Activated CD8-positive, alpha-beta memory T cell treated with anti-CD3 and anti-CD28 coated beads for 24 hours (primary cell): ENCODE measurements at regions not wholly inside any gene's neighbourhood (a gene's known extent, or its start where the extent isn't known, plus 50 kb on each side); places are given as distances from the start of the nearest gene placed in this dataset.
"Not testable (repeated sequence)": the region's sequence is repeated elsewhere in the genome, so short reads cannot be mapped to it uniquely, and the experiment has no call there.

Experiments
- DNase-seq: peaks from one replicate; pipeline ENCODE4 v3.0.0-alpha.2; 2020

DNA sequence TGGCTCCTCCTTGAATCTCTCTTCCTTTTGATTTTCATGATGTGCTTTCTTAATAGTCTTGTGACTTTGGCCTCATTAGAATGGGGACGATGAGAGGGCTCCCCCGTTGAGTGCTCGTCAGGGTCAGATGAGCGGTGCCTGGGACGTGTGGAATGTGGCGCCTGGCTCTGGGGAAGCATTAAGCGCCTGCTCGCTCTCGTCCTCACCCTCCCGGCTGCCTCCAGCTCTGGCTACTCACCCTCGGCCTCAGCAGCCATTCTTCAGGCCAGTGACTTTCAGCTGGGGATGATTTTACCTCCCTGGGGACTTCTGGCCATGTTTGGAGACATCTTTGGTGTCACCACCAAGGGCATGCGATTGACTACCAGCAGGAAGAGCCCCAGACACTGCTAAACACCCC, 69.7 kb downstream of the RPS6KA4 start:
- no peak for DNase-seq

DNA sequence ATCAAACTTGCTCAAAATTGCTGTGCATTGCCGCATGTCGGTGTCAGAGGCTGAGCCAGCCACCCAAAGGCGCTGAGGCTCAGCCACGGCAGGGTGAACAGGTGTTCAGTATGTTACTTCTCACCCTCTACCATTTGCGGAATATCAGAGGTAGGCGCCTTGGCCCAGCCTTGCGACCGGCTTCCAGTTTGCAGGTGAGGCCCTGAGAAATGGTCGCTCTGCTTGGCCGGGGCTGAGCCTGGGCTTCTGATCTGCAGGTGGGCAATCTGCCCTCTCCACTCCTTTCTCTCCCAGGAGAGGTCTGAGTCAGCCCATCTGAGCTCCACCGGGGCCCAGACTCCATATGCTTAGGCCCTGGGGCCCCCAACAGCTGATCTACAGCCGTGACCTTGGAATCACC, 71.0 kb downstream of the RPS6KA4 start:
- DNase-seq: no peak

DNA sequence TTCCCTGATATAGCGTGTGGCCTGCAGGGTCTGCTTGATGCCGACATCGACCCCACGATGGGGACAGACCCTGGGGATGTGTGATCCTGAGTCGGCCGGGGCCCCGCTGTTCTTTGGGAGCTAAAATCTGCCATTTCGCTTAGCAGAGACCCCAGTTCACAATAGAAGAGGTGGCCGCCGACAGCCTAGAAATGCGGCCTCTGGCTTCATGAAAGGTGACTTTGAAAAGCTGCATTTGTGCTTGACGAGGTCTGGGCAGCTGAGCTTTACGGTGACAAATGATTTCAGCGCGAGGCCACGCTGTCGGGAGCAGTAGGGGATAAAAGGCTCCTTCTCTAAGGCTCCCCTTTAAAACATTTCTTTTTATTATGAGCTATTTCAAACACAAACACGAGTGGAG, 71.7 kb downstream of the RPS6KA4 start:
- no peak for DNase-seq

DNA sequence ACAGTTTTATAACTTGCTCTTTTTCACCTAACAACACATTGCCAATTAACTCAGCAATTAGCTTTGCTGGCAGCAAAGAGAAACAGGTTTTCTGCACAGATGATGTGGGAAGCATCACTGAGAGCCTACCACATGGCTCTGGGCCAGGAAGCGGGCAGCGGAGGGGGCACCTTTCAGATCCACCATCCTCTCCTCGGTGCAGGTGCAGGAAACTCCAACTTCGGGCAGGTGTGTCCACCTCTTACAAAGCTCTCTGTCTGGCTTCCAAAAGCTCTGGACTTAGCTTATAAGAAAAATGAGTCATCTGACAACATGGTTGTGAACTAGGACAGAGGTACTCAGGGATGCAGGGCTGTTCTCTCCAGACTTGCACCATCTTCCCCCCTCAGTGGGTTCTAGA, 77.0 kb downstream of the RPS6KA4 start:
- no peak for DNase-seq

DNA sequence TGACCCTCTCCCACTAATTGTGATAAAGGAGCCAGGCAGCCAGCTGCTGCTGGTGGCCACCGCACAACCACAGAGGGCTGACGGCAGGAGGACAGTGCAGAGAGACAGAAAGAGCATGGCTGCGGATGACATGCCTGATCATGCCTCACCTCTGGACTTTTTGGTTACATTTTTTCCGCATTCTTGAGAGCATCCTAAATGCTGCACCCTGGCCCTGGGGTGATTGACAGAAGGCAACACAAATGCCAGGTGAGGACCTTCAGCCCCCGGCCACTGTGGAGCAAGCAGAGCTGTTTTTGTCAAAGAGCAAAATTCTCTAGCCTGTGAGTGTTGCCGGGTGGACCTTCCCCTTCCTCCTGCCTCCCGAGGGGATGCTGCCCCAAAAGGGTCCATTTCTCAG, 78.5 kb downstream of the RPS6KA4 start:
- DNase-seq: no peak

DNA sequence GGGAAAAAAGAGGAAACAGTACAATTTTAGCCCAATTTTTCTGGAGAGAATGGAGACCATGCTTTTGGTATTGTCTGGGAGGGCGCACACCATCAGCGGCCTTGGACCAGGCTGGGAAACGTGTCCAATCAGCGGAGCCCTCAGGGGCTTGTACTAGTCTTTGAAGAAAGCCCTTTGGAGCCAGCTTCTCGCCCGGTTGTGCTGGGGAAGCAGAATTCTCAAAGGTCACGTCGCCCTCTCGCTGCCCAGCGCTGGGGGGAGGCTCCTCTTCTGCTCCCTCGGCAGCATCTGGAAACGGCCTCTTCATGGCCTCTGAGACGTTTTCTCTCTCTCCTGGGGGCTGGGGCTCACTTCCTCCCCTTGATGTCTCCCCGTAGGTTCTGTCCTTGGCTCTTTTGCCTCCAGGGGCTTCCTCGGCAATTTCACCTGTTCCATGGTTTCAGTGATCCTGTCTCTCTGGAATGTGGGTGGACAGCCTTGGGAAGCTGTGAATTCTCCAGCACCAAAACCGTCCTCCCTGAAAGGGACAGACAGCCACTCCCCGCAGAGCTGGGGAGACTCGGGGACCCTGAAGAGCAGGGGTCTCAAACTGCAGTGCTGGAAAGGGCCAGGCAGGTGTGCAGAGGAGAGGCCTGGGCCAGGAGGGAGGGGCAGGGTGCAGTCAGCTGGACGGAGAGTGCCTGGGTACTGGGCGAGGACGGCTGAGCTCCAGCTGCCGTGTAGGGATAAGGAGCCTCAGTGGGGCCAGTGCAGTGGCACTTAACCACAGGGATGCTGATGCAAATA, 80.2 kb downstream of the RPS6KA4 start:
- DNase-seq: no peak

DNA sequence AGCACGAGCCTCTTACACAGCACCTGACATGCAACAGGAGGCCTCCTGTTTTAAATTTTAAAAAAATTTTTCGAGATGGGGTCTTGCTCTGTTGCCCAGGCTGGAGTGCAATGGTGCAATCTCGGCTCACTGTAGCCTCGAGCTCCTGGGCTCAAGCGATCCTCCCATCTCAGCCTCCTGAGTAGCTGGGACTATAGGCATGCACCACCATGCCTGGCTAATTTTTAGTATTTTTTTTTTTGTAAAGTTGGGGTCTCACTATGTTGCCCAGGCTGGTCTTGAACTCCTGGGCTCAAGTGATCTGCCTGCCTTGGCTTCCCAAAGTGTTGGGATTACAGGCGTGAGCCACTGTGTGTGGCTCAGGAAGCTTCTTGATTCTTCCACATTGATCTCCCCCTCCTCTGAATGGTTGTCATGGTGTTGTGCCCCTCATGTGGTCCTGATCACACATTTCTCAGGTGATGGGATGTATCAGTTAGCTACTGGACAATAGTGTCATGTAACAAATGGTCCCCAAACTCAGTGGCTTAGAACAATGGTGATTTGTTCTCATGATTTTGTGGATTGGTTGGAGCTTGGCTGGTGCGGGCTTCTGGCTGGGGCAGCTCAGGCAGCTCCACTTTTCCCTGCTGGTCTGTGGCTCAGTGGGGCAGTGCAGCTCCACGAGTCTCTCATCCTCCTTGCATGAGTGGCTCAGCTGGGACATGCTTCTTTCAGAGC, 81.0 kb downstream of the RPS6KA4 start:
- not testable (repeated sequence) for DNase-seq

DNA sequence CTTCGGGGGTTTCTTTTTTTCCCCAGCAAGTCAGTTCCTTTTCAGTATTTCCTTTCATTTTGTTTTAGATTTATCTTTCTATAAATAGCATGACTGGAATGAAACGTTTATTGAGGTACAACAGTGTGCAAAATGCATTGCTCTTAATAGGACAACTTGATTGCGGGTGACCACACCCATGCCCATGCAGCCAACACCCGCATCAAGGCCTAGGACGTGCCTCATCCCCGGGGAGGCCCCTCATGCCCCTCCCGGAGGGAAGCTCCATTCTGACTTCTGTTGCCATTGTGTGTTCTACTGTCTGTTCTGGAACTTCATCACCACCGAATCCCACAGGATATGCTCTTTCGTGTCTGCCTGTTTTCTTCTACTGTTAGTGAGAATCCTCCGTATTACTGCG, 82.2 kb downstream of the RPS6KA4 start:
- DNase-seq: no peak

DNA sequence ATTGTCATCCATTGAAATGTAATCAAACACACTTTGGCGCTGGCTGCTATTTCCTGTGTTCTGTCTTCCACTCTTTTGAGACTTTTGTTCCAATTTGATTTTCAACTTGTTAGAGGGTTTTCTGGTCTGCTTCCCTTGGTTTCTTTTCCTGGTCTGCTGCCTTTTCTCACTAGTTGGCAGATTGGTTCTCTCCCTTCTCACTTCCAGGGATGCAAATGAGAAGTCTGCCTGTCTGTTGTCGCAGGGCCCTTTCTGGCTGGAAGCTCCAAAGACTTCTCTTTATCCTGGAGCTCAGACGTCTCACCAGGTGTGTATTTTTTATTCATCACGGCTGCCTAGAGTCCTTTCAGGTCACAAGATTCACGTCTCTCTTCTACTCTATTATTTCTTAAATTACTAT, 84.0 kb downstream of the RPS6KA4 start:
- no peak for DNase-seq

DNA sequence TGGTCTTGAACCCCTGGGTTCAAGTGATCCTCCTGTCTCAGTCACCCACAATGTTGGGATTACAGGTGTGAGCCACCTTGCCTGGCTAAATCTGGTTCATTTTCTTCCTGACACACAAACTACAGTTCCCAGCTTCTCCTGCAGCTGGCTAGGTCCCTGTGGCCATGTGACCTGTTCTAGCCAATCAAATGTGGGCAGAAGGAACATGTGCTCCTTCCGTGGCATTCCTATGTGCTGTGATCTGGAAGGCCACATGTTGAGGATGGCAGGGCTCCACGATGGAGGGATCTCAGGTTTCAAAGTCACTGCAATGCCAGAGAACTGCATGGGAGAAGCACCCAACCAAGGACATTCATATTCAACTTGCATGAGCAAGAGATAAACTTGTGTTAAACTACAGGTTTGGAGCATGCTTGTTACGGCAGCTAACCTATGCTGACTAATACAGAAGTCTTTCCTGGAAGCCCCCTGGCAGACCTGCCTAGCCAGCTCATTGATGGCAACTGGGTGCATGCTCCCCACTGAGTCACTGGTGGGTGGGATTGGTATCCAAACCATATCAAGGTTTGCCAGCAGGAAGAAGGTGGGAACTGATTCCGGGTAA, 86.0 kb downstream of the RPS6KA4 start:
- DNase-seq: no peak

DNA sequence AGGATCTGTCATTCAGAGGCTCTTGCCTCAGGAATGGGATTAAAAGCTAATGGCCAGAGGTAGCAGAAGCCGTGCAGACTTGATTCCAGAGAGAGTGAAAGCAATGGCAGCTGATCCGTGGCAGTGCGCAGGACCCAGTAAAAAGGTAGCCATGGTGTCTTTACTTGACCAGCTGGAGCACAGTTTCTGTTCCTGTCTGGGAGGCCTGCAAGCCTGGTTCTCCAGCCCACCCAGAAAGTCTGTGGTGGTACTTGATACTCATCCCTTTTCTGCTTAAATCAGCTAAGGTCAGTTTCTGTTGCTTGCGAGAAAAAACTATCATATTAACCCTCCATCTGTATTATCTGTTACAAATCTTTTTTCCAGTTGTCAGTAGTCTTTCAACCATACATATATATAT, 86.7 kb downstream of the RPS6KA4 start:
- no peak for DNase-seq

DNA sequence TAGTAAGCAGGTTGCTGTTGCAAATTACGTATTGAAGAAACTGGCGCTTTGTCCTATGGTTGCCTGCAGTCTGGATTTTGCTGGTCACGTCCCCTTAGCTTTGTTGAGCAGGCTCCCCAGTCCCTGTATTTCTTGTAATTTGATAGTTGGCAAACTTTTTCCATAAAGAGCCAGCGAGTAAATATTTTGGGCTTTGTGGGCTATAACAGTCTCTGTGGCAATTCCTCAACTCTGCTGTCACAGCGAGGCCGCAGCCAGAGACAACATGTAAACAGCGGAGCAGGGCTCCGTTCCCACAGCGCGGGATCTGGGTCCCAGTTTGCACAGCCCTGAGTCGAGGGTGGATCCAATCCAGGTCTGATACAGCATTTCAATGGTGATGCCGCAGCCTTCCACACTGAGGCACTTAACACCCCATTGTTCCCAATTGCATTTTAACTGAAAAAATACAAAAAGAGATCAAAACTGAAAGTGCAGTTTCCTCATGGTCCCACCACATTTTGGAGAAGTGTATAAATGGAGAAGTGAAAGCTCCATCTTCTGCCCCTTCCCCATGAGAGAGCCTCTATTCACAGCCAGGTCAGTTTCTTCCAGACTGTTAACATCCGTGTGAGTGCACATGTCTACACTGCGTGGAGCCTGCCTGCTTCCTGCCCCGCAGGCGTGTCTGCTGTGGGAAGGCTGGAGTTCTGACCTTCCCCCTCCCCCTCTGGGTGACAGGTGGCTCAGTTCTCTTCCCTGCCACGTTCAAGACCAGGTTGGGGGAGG, 89.1 kb downstream of the RPS6KA4 start:
- no peak for DNase-seq

DNA sequence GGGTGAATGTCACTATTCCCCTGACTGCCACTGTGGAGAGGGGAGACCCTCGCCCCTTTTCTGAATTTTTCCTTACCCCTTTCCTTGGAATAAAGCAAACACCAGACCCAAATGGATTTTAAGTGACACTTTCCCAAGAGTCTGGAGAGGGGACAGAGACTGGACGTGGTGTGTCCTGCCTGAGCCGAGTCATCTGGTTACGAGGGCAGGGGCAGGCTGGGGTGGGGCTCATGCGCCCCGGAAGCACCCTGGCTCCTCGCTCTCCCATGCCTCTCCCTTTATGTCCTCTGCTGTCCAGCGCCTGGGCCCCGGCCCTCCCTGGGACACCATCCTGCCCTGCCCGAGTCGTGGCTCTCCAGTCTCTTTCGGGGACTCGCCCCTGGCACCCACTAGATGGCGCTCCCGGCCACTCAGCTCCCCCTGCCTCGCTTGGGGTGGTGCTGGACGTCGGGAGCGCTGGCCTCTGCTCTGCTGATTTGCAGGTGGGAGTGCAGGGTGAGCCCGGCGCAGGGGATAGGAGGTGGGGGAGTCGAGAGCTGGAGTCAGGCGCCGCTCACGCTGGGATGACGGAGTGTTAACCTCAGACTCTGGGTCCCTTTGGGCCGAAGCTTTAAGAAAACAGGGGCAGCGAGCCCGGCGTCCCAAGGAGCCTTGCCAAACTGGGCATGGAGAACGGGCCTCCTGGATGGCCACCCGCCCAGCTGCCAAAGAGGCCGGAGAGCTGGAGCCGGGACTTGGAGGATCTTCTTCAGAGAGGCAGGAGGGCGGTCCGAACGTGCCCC, 89.8 kb downstream of the RPS6KA4 start:
- DNase-seq: peak; percentile 88

DNA sequence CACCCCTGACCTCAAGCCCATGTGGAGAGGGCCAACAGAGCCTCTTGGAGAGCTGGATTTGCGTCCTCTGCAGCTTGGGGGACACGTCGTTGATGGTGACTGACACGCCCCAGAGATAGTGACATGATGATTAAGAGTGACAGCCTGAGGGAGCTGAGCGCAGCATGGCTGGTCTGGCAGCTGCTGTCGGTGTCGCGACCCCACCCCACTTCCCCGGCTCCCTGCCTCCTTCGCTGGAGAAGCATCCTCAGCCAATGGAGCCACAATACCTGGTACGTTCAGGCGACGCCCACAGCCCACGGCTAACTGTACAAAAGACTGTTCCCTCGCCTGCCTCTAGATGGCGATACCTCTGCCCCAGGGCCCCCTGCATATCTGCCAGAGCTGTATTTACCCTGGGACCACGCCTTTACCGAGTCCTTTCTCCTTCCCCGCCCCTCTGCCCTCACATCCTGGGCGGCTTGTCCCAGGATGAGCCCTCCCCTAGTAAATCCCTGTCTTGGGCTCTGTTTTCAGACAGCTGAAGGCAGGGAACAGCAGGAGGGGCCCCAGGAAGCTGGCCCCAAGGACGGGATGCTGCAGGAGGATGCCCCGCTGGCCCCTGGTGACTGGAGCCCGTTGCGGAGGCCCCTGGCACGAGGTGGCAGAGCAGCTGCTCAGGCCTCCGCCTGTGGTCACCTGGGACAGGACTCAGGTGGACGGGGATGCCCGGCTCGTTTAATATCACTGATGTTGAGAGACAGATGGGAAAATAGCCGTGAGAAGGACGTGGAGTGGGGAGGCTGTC, 90.6 kb downstream of the RPS6KA4 start:
- DNase-seq: peak; percentile 88

DNA sequence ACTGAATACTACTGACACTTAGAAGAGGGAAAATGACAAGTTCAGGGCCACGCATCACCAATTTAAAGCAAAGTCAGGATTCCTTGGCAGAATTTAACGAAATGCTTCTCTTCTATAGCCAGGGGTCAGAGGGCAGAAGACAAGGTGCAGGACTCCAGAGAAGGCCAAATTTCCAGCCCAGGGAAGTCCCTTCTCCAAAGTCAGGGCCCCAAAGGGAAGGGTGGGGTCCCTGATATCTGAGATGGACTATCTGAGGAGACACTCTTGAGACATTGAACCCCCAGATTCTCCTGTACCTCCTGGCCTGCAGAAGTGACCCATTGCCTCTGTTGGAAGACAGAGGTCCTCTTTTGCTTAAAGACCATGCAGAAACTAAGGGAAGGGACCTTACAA, 91.2 kb downstream of the RPS6KA4 start:
- no peak for DNase-seq

DNA sequence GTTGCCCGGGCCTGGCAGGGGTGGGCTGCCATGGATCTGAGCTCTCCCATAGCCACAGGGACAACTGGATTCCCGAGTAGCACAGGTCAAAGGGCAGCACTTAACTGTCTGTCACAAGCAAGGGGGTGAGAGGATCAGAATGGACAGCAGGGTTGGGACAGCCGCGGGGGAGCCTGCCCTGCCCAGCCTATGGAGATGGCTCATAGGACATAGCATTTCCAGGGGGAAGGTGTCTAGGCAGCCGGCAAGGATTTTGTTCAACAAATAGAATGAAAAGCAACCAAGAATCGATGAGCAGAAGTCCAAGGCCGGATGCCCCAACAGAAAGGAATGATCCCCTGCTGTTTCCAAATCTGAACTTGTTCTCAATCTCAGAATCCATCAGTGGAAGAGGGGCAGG, 92.9 kb downstream of the RPS6KA4 start:
- DNase-seq: no peak

DNA sequence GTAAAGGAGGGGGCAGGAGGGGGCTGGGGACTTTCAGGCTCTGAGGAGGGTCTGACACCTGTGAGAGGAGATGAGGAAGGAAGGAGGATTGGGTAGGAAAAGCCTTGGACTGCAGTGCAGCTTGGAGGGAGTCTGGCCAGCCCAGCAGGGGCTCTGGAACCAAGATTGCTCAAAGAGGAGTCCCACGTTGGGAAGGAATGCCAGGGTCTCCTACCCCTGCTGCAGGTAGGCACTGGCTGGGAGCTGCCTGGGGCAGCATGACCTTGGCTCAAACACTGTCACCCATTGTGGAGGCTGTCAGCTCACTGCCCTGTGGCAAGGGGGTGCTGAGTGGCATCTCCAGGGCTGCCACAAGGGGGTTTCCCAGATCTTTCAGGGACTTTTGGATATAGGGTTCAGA, 94.5 kb downstream of the RPS6KA4 start:
- DNase-seq: no peak

DNA sequence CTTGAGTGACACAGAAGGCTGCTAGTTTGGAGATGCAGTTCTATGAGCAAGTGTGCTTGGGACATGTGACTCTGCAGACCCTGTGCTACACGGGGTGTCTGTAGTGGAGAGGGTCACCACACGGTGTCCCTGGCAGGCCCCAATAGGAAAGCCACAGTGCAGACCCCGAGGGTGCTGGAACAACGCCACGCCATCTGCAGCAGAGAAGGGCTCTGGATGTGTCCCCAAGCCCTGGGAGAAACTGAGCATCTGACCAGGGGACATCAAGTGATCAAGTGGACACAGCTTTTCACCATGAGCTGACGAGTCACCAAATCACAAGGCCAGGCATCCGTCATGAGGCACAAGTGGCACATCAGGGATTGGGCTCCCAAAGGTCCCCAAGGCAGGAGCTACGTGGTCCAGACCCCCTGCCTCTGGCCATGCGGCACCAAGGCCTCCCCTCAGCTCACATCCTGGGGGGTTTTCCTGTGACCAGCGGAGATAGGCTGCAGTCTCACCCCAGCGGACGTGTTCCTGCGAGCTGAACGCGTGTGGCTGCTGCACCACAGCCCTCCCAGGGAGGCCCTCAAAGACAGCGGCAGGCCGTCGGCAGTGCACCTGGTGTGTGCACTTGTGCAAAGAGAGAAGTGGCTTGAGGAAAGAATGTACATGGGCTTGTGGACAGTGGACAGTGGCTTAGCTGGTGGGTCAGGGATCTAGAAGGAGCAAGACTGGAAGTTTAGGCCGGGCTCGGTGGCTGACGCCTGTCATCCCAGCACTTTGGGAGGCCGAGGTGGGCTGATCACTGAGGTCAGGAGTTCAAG, 96.7 kb downstream of the RPS6KA4 start:
- DNase-seq: no peak

DNA sequence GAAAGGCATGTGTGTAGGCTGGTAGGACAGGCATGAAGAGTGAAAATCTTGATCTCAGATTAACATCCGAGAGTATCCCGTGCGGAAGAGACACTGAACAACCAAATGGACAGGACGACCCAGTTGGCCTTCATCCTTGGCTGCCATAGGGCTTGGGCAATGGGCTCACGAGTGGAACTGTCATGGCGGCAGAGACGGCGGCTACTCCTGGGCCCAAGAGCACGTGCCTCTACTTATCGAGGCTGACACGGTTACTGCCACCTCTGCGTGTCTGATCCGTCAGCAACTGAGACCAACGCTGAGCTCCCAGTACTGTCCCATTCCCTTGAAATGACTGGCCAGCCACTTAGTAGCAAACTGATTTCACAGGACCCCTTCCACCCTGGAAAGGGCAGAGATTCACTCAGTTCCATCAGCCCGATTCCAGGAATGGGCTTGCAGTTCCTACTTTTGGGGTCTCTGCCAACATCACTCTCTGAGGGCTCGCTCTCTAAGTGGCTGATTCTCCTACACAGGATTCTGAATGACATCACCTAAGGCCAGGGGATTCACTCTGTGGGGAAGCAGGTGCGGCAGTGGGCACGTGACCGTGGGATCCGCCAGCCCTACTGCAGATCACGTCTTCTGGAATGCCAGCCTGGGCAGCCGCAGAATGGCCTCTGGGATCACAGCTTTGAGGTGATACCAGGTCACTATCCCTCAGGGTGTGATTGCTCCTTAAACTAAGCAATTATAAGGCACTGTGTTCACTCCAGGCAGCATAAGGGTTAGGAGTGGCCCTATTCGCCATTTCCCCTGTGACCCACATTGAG, 97.8 kb downstream of the RPS6KA4 start:
- DNase-seq: no peak

DNA sequence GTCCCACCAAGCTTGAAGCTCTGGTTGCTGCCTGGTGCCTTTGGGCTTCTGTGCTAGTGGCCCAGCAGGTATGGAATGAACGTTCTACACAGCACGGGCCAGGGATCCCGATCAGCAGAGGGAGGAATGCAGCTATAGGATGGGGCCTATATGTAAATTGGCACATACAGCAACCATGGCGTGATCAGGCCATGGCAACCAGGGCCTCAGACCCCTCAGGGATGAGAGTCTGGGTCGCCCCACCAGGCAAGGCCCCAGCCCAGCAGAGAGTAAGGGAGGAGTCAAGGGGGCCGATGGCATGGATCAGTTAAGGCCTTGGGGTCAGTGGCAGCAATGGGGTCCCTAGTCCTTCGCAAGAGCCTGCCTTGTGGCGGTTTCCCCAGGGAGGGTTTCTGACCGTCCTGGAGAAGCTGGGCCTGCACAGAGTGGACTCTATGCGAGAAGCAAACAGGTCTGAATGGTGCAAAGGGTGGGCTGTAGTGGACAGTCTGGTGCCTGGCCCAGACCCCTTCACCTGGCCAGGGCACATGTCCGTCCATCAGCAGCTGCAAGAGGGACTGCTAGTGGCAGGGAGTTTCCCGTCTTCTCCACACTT, 98.2 kb upstream of the SLC22A11 start:
- DNase-seq: no peak
